T-helper 1 cell treated with Interleukin-12 subunit alpha and Interleukin-12 subunit beta and Interleukin-4 antibody, amounts not matched to agents 30 ng/mL and 1 ng/mL, for 36 hours (primary cell): ENCODE measurements at regions not wholly inside any gene's neighbourhood (a gene's known extent, or its start where the extent isn't known, plus 50 kb on each side); places are given as distances from the start of the nearest gene placed in this dataset.
"Not testable (repeated sequence)": the region's sequence is repeated elsewhere in the genome, so short reads cannot be mapped to it uniquely, and the experiment has no call there.

Source experiments
- intact Hi-C: fragments of 100-400 bp; cut with micrococcal nuclease; formaldehyde crosslinking; loops from one replicate; pipeline ENCODE4 v1.15.1; 2024

GRCh38 chr4:17436047-17436749, 75.7 kb downstream of the QDPR start:
- intact Hi-C loops: not testable (repeated sequence)

- intact Hi-C loops: no loop called here
These were observed 78.1 kb downstream of the QDPR start for GRCh38 chr4:17433827-17434226.

- intact Hi-C loops: no loop called here
These were observed 83.9 kb downstream of the QDPR start for GRCh38 chr4:17427991-17428390.

- intact Hi-C loops: no loop called here
These were observed 85.7 kb downstream of the QDPR start for GRCh38 chr4:17426222-17426621.

GRCh38 chr4:17418010-17418409, 93.9 kb downstream of the QDPR start:
- intact Hi-C loops: no loop called here

GRCh38 chr4:17414392-17414791, 97.5 kb downstream of the QDPR start:
- intact Hi-C loops: no loop called here

- intact Hi-C loops: no loop called here
These were observed 111.2 kb downstream of the QDPR start for GRCh38 chr4:17400686-17401085.

- intact Hi-C loops: no loop called here
These were observed 113.1 kb downstream of the QDPR start for GRCh38 chr4:17398805-17399204.

- intact Hi-C loops: no loop called here
These were observed 113.9 kb downstream of the QDPR start for GRCh38 chr4:17398035-17398434.

- intact Hi-C loops: no loop called here
These were observed 114.3 kb downstream of the QDPR start for GRCh38 chr4:17397611-17398010.

GRCh38 chr4:17385403-17385802, 126.5 kb downstream of the QDPR start:
- intact Hi-C loops: loop anchor here (1.0 kb wide), 1 partner anchor 49 kb away; no protein-coding TSS in a partner anchor

- intact Hi-C loops: no loop called here
These were observed 131.5 kb downstream of the QDPR start for GRCh38 chr4:17380347-17380746.

GRCh38 chr4:17376205-17376604, 135.7 kb downstream of the QDPR start:
- intact Hi-C loops: no loop called here

GRCh38 chr4:17373666-17374065, 138.2 kb downstream of the QDPR start:
- intact Hi-C loops: no loop called here

GRCh38 chr4:17370818-17371217, 141.1 kb downstream of the QDPR start:
- intact Hi-C loops: no loop called here

GRCh38 chr4:17368408-17368807, 143.5 kb downstream of the QDPR start:
- intact Hi-C loops: no loop called here

- intact Hi-C loops: no loop called here
These were observed 144.7 kb downstream of the QDPR start for GRCh38 chr4:17367201-17367600.

GRCh38 chr4:17366496-17366895, 145.4 kb downstream of the QDPR start:
- intact Hi-C loops: no loop called here

GRCh38 chr4:17362430-17362829, 149.5 kb downstream of the QDPR start:
- intact Hi-C loops: no loop called here

GRCh38 chr4:17358241-17358640, 153.6 kb downstream of the QDPR start:
- intact Hi-C loops: no loop called here

- intact Hi-C loops: no loop called here
These were observed 155.0 kb downstream of the QDPR start for GRCh38 chr4:17356926-17357325.

- intact Hi-C loops: no loop called here
These were observed 159.5 kb downstream of the QDPR start for GRCh38 chr4:17352357-17352756.

- intact Hi-C loops: loop anchor here (1.0 to 10.0 kb wide), 5 partner anchors 11 to 1247 kb away; no protein-coding TSS in a partner anchor
These were observed 164.4 kb downstream of the QDPR start for GRCh38 chr4:17347445-17347844.
